Thyroid gland (tissue), 4 donors: ENCODE measurements at regions not wholly inside any gene's neighbourhood (a gene's known extent, or its start where the extent isn't known, plus 50 kb on each side); places are given as distances from the start of the nearest gene placed in this dataset.

ENCODE experiments used
- CTCF ChIP-seq, 6 experiments: fragments of 200-600 bp in 3 of 6; fragments of 450-650 bp in 3 of 6; sonication (generic) in 3 of 6; IDR thresholded peaks; one replicate each; pipeline ENCODE4 v1.5.1; 2016 to 2019; ENCODE audit warnings: antibody characterized with exemption in 6 of 6, mild to moderate bottlenecking in 2 of 6, inconsistent platforms in 1 of 6, moderate library complexity in 1 of 6
- POLR2A ChIP-seq, 2 donors: fragments of 450-650 bp; IDR thresholded peaks; one replicate each; pipeline ENCODE4 v1.6.1; 2017; ENCODE audit warnings: antibody characterized with exemption in 2 of 2, mild to moderate bottlenecking in 2 of 2, moderate library complexity in 1 of 2

- TF ChIP-seq POLR2A (IDR thresholded peaks at IDR 0.05): no peak
- no peak for TF ChIP-seq CTCF (IDR thresholded peaks at IDR 0.05)
These were observed 432.3 kb downstream of the CD83 start for GRCh38 chr6:14549871-14550270.
